UCSD-AML1 (cell line): ENCODE measurements at regions not wholly inside any gene's neighbourhood (a gene's known extent, or its start where the extent isn't known, plus 50 kb on each side); places are given as distances from the start of the nearest gene placed in this dataset.
"Not testable (repeated sequence)": the region's sequence is repeated elsewhere in the genome, so short reads cannot be mapped to it uniquely, and the experiment has no call there.

Source experiments
- DNase-seq: peaks from one replicate; lab custom pipeline; 2025; ENCODE audit not compliant: unreplicated experiment; lab: John Stamatoyannopoulos, UW

- no peak for DNase-seq
Observed at GRCh38 chr17:77332981-77333685, 192.4 kb downstream of the SEC14L1 start.

DNA sequence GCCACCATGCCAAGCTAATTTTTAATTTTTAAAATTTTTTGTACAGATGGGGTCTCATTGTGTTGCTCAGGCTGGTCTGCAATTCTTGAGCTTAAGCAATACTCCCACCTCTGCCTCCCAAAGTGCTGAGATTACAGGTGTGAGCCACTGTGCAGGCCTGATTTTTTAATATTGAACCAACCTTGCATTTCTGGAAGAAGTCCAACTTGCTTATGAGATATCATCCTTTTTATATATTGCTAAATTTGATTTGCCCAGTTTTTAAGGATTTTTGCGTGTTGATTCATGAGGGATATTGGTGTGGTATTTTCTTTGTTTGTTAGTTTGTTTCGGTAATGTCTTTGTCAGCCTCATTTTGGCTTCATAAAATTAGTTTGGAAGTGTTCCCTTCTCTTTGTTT, 196.4 kb downstream of the SEC14L1 start:
- no peak for DNase-seq

DNA sequence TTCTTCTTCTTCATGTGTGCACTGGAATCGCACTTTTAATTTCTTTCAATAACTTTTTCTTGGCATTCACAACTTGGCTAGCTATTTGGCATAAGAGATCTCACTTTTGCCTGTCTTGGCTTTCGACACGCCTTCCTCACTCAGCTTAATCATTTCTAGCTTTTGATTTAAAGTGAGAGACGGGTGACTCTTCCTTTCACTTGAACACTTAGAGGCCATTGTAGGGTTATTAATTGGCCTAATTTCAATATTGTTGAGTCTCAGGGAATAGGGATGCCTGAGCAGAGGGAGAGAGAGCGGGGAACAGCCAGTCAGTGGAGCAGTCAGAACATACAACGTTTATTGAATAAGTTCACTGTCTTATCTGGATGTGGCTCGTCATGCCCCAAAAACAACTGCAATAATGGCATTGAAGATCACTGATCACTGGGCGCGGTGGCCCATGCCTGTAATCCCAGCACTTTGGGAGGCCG, 200.3 kb downstream of the SEC14L1 start:
- no peak for DNase-seq

DNA sequence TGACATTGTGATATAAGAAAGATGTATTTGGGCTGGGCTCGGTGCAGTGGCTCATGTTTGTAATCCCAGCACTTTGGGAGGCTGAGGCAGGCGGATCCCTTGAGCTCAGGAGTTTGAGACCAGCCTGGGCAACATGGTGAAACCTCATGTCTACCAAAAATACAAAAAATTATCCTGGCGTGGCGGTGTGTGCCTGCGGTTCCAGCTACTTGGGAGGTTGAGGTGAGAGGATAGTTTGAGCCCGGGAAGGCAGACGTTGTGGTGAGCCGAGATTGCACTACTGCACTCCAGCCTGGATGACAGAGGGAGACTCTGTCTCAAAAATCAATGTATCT, 201.9 kb downstream of the SEC14L1 start:
- not testable (repeated sequence) for DNase-seq

DNA sequence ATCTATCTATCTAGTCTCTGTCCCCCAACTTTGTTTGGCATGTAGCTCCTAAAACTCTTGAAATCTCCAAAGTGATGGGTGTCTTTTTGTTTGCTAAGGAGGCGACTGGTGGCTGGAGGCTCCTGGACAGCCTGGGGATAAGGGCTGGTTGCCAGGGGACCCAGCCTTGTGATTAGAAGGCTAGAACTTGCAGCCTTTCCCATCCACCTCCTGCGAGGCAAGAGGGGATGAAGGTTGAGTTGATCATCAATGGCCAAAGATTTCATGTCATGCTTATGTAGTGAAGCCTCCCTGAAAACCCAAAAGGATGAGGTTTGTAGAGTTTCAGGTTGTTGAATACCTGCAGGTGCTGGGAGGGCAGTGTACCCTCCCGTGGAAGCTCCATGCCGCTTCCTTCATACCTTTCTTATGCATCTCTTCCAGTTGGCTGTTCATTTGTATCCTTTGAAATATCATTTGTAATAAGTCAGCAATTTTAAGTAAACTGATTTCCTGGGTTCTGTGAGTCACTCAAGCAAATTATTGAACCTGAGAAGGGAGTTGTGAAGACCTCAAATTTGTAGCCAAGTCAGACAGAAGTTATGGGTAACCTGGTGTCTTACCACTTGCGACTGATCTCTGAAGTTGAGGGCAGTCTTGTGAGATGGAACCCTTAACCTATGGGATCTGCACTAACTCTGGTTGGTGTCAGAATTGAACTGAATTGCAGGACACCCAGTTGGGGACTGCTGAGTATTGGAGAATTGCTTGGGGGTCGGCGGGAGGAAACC, 202.4 kb downstream of the SEC14L1 start:
- DNase-seq, result no peak

- no peak for DNase-seq
Observed at GRCh38 chr17:77344038-77344437, 203.3 kb downstream of the SEC14L1 start.

DNA sequence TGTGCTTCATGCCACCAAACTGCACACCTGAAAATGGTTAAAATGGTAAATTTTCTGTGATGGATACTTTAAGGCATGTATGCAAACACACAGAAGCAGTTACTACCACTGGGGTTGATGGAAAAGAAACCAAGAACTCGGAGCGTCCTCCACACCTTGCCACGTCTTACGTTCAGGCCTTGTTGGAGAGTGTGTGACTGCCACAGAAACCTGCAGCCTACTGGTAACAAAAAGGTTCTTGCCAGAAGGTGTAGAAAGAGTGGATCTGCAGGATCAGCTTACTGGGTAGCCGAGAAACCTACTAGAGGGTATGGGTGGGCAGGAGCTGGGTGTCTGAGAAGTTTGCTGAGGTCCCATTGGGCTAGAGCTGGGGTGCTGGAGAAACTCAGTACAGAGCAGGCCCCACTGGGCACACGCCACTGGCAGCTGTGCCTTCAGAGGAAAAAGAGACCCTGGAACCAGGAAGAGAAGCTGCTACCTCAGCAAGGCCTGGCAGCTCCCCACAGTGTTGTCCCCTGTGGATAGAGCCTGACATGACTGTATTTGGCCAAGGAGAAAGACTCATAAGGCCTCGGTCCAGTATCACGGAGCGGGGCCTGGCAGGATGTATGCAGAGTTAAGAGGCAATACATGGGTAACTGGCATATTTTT, 204.6 kb downstream of the SEC14L1 start:
- no peak for DNase-seq

- no peak for DNase-seq
Observed at GRCh38 chr17:77346765-77347164, 206.0 kb downstream of the SEC14L1 start.

- DNase-seq, result no peak
Observed at GRCh38 chr17:77347544-77347943, 206.8 kb downstream of the SEC14L1 start.

DNA sequence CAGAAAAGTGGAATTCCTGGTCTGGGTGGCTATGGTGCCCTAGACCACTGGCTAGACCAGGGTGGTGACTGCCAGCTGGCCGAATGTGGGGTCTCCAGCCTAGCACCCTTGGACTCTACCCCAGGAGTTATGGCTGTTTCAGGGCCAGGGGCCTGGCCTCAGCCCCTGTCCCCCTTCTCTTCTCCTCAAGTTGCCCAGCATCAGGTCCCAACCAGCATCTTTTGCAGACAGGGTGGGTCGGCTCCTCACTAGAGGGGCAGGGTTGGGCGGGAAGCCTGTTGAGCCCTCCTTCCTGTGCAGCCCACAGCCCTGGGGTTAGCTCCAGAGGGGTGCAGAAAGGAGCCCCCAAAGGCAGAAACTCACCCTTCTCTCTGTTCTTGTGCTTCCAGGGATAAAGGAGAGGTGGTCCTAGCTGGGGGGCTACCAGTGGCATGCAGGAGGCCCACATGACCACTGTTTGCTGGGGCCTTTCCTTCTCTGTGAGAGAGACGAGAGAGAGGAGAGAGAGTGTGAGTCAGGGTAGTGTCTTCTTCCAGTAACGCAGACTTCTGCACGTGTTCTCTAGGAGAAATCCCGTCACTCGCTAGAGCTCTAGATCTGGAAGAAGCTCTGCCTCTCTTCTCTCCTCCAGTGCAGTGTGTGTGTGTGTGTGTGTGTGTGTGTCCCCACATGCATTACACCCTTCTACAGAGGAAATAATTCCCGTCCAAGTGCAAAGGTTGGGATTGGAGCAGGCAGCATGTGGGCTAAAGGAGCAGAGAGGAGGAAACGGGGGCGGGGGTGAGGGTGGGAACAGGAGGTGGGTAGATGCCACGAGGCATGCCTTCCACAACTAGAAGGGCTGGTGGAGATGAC, 209.4 kb downstream of the SEC14L1 start:
- DNase-seq, result no peak

GRCh38 chr17:77352441-77352840, 211.7 kb downstream of the SEC14L1 start:
- no peak for DNase-seq

DNA sequence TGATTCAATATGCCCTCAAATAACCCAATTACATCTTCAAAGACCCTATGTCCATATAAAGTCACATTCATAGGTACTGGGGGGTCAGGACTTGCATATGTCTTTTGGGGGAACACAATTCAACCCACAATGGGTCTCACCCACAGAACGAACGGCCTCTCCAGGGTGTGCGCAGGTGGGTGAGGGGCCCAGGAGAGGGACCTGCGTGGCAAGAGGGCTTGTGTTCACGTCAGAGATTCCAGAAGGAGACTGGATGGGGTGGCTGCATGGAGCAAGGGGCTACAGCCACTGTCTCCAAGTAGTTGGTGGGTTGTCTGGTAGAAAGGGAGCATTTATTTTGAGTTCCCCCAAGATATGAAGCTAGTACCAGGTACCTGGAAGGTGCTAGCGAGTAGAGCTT, 212.2 kb downstream of the SEC14L1 start:
- no peak for DNase-seq

DNA sequence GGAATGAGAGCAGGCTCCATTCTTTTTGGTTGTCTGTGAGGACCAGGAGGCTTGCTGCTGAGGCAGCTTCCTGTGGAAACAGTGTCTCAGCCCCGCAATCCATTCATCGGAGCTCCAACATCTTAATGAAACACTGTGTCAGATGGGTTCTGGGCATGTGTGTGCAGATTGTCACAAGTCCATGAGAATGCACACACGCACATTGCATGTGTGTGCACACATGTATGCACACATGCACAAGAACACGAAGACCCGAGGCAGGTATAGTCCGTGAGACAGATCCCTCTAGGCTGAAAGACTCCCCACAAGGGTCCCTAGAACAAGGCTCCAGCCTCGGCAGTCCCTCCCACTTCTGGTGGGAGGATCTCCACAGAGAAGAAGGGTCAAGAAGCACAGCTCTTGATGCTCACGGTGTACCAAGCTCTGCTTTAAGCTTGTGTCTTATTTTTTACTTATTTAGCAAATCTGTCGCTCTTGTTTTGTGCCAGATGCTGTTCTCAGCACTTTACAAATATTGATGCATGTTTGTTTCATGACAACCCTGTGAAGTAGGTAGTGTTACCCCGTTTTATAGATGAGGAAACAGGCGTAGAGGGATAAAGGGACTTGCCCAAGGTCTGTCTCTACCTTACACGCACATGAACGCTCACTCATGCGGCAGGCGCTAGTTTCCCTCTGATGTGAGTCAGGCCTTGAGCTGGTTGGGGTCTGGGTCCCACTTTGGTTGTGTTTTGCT, 213.1 kb downstream of the SEC14L1 start:
- no peak for DNase-seq

- DNase-seq, result no peak
Observed at GRCh38 chr17:77354420-77354669, 213.6 kb downstream of the SEC14L1 start.

DNA sequence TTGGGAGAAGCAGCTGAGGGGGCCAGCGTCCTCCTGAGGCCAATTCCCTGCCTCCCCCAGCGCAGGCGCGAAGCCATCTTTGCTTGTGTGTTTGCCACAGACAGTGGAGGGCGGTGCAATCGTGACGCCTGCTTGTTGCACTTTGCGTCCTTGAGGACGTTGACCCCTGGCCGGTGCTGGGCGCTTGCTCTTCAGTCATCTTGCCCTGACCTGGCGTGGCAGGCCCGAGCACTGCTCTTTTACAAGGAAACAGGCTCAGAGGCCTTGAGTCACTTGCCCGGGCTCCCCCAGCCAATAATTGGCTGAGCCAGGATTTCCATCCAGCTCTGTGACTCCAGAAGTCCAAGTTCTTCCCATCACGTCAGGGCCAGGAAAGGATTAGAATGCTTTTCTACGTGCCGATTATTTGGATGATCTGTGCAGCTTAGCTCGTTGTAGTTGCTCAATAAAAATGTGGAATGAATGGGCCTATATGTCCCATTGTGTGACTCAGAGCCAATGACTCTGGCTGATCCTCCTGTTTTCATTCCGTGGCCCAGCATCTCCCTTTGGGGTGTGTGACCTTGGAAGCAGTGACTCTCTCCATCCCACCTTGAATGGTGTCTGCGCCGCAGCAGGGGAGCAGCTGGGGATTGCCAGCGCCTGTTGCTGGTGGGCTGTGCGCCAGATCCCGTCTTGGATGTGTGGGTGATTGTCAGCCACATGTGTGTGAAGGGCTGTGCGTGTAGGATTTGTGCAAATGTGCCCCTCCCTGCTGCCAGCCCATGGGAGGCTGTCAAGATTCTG, 214.1 kb downstream of the SEC14L1 start:
- DNase-seq, result no peak

DNA sequence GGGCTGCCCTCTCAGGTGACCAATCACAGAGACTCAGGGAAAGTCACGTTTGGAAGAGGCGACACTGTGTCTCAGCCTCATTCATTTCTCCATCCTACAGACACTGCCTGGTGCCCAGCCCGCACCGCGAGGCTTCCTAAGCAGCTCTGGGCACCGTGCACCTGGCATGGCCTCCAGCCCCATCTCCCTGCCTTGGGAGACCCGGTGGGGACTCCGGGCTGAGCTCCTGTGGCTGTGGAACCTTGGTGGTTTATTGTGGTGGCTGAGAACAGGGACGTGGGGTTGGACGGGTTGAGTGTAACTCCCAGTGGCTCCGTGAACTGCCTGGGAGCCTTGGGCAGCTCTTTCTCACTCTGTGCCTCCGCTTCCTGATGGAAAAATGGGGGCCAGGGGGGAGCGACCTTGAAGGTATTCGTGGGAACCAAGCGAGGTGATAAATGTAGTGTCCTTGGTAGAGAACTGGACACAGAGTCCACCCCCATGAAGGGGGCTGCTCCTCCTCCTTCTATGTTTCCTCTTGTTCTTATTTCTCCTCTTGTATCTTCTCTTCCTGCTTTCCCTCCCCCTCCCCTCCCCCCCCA, 215.4 kb downstream of the SEC14L1 start:
- DNase-seq, result no peak

DNA sequence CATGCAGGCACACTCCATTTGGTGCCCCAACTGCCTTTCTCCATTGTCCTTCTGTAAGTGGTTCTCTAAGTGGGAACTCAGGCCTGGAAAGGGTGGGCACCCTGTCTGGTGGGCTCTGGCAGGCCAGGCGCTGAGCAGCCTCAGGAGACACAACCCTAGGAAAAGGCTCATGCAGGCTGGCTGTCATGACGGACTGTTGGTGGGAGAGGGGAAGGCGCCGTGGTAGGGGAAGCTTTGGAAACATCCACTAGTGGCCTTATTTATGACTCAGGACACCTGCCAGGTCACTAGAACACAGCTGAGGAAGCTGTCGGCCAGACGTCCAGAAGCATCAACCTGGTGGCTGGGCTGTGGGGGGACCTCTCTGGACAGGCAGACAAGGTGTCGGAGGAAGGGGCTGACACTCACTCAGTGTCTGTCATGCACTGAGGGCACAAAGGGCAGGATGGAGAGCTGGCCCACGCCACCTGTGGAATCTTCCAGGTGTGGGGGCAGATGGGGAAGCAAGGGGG, 216.0 kb downstream of the SEC14L1 start:
- no peak for DNase-seq

DNA sequence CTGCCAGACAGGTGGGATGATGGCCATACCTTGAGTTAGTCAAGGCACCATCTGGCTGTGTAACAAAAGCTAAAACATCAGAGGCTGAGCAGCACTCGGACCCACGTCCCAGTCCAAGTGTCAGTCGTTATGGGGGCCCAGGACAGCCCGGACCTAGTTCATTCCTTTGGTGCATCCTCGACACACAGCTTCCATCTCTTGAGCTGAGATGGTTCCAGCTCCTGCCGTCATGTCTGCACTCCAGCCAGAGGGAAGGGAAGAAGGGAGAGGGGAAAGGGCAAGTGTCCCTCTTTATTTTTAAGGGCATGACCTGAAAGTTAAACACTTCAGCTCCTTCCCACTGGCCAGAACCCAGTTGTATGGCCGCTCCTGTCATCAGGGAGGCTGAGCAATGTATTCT, 218.0 kb downstream of the SEC14L1 start:
- no peak for DNase-seq

DNA sequence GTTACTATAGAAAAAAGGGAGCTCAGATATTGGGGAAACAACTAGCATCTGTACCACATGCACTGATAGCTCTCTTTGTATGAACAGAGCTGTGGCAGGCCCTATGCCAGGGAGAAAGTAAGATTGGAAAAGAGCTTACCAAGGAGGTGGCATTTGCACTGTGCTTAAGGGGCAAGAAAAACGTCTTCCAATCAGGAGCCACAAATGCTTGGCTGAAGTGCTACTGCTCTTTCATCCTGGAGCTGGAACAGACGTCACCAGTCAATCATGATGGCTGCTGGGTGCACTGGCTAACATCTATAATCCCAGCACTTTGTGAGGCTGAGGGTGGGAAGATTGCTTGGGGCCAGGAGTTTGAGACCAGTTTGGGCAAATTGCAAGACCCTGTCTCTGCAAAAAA, 218.5 kb downstream of the SEC14L1 start:
- no peak for DNase-seq
